Sigmoid colon (tissue), 4 donors: ENCODE measurements at regions not wholly inside any gene's neighbourhood (a gene's known extent, or its start where the extent isn't known, plus 50 kb on each side); places are given as distances from the start of the nearest gene placed in this dataset.

Experiments used
- EP300 ChIP-seq, 4 donors: sonication (generic); formaldehyde crosslinking; IDR thresholded peaks; one replicate each; pipeline ENCODE4 v1.6.1; 2017; ENCODE audit warnings: antibody characterized with exemption in 4 of 4
- TF ChIP-seq, protein P1 (sequence below), 4 experiments: fragments of 450-650 bp in 3 of 4; fragments of 200-600 bp in 1 of 4; IDR thresholded peaks; one replicate each; pipeline ENCODE4 v1.5.1; 2016 to 2019; ENCODE audit warnings: antibody characterized with exemption in 4 of 4, mild to moderate bottlenecking in 3 of 4, moderate library complexity in 2 of 4

DNA sequence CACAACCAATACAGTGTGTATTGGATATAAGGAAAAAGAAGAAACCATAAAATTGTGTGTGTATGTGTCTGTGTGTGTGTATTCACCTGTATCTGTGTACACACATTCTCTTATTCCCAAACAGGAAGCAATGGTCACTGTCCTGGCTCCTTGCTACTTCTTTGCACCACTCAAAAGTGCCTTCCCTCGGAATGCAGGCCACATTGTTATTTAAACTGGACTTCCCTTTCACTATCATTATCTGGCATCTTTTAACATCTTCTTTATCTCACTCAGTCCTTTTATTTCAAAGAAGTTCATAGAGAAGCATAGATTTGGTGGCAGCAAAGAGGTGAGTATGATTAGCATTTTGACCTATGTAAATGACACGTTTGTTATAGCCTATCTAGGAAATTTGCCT lies 803.7 kb downstream of the NCAM2 start:
- TF ChIP-seq, protein P1, sequence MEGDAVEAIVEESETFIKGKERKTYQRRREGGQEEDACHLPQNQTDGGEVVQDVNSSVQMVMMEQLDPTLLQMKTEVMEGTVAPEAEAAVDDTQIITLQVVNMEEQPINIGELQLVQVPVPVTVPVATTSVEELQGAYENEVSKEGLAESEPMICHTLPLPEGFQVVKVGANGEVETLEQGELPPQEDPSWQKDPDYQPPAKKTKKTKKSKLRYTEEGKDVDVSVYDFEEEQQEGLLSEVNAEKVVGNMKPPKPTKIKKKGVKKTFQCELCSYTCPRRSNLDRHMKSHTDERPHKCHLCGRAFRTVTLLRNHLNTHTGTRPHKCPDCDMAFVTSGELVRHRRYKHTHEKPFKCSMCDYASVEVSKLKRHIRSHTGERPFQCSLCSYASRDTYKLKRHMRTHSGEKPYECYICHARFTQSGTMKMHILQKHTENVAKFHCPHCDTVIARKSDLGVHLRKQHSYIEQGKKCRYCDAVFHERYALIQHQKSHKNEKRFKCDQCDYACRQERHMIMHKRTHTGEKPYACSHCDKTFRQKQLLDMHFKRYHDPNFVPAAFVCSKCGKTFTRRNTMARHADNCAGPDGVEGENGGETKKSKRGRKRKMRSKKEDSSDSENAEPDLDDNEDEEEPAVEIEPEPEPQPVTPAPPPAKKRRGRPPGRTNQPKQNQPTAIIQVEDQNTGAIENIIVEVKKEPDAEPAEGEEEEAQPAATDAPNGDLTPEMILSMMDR (IDR thresholded peaks at IDR 0.05): no peak
- TF ChIP-seq EP300 (IDR thresholded peaks at IDR 0.05): no peak
